Esophagus muscularis mucosa (tissue), 4 donors: ENCODE measurements at regions not wholly inside any gene's neighbourhood (a gene's known extent, or its start where the extent isn't known, plus 50 kb on each side); places are given as distances from the start of the nearest gene placed in this dataset.

ENCODE experiments used
- DNase-seq: peaks from one replicate; pipeline ENCODE4 v3.0.0-alpha.2; 2017; ENCODE audit errors: extremely low spot score
- H3K27ac ChIP-seq, 4 donors: fragments of 200-600 bp; sonication (generic); replicated peaks in 1 of 4; 1 replicate in 3 of 4; 2 replicates in 1 of 4; pipeline ENCODE4 v1.5.1; 2016 to 2019; ENCODE audit warnings: mild to moderate bottlenecking in 1 of 4
- H3K27me3 ChIP-seq, 4 donors: fragments of 200-600 bp; sonication (generic); one replicate each; pipeline versions ENCODE4 v1.5.1 to v1.6.0; 2016 to 2019
- H3K36me3 ChIP-seq, 4 donors: fragments of 200-600 bp; sonication (generic); one replicate each; pipeline ENCODE4 v1.5.1; 2016 to 2019
- H3K4me1 ChIP-seq, 4 donors: fragments of 200-600 bp; sonication (generic); one replicate each; pipeline ENCODE4 v1.5.1; 2016 to 2019
- H3K4me3 ChIP-seq, 4 donors: fragments of 200-600 bp; sonication (generic); 1 replicate in 2 of 4; 2 replicates in 2 of 4; pipeline ENCODE4 v1.5.1; 2016 to 2019; ENCODE audit warnings: mild to moderate bottlenecking in 4 of 4, moderate library complexity in 1 of 4
- H3K9me3 ChIP-seq, 4 donors: fragments of 200-600 bp; sonication (generic); 1 replicate in 3 of 4; 2 replicates in 1 of 4; pipeline ENCODE4 v1.5.1; 2016 to 2019
- EP300 ChIP-seq: sonication (generic); formaldehyde crosslinking; IDR thresholded peaks from one replicate; pipeline ENCODE4 v1.6.1; 2017; ENCODE audit warnings: antibody characterized with exemption
- POLR2A ChIP-seq: fragments of 450-650 bp; IDR thresholded peaks from one replicate; pipeline ENCODE4 v1.6.1; 2017; ENCODE audit warnings: antibody characterized with exemption, moderate library complexity, mild to moderate bottlenecking, low read depth
- POLR2AphosphoS5 ChIP-seq, 2 donors: sonication (generic); formaldehyde crosslinking; IDR thresholded peaks; one replicate each; pipeline ENCODE4 v1.6.1; 2017; ENCODE audit warnings: antibody characterized with exemption in 2 of 2
- WGBS: methylation state at CpG from one replicate; pipeline ENCODE4 v1.1.5; 2018; 5-methylcytosine and 5-hydroxymethylcytosine counted together
- intact Hi-C: fragments of 100-400 bp; cut with DNase I; formaldehyde crosslinking; loops from one replicate; pipeline ENCODE4 v1.15.1; 2023
- TF ChIP-seq, protein P1 (sequence below), 3 experiments: fragments of 200-600 bp in 2 of 3; fragments of 450-650 bp in 1 of 3; sonication (generic) in 2 of 3; IDR thresholded peaks; one replicate each; pipeline ENCODE4 v1.5.1; 2017 to 2019; ENCODE audit warnings: antibody characterized with exemption in 3 of 3, mild to moderate bottlenecking in 2 of 3, moderate library complexity in 1 of 3

DNA sequence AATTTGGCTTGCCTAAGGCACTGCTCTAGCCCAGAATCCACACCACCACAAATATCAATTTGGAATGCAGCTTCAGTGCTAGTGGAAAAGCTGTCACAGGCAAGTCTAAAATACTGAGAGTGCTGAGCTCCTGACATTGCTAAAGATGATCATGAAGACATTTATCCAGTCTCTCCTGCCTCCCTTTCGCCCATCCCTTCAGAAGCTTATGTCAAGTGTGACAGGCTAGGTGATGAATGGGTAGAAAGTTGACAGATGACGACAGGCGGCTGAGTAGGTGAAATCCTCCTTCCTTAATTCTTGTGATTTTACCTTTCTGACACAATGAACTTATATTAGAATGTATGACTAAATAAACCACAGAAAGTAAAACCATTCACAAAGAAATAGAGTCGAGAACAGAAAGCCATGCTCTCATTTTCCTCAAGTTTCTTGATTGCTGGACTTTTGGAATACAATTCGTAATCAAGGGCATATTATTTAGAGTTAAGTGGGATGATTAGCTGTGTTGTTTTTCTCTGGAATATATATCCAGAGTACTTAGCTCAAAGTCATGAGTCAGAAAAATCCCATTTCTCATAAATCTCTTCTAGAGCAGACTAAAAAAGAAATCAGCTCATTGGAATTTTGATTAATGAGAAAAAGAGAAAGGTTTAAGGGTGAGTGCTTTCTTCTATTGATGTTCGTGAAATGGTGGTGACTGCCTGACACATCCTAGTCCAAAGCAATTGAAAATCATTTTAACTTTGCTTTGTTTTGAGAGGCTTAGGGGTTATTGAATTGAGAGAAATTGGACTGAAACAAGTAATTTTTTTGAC lies 1228.2 kb upstream of the CITED2 start:
- no peak for DNase-seq
- no peak overlapping the region for H3K27ac ChIP-seq
- intact Hi-C loops: no loop called here
- no peaks in the 10 kb centered on the region for H3K4me1 ChIP-seq
- no peak for TF ChIP-seq POLR2A
- no peak for TF ChIP-seq POLR2AphosphoS5 (IDR thresholded peaks at IDR 0.05)
- TF ChIP-seq, protein P1, sequence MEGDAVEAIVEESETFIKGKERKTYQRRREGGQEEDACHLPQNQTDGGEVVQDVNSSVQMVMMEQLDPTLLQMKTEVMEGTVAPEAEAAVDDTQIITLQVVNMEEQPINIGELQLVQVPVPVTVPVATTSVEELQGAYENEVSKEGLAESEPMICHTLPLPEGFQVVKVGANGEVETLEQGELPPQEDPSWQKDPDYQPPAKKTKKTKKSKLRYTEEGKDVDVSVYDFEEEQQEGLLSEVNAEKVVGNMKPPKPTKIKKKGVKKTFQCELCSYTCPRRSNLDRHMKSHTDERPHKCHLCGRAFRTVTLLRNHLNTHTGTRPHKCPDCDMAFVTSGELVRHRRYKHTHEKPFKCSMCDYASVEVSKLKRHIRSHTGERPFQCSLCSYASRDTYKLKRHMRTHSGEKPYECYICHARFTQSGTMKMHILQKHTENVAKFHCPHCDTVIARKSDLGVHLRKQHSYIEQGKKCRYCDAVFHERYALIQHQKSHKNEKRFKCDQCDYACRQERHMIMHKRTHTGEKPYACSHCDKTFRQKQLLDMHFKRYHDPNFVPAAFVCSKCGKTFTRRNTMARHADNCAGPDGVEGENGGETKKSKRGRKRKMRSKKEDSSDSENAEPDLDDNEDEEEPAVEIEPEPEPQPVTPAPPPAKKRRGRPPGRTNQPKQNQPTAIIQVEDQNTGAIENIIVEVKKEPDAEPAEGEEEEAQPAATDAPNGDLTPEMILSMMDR (IDR thresholded peaks at IDR 0.05): no peak
- TF ChIP-seq EP300: no peak
- H3K9me3 ChIP-seq: no peaks in the 10 kb centered on the region
- H3K27me3 ChIP-seq: no peaks in the 10 kb centered on the region
- WGBS: 85% methylated on average over 6 of the region's 6 CpGs
- H3K4me3 ChIP-seq: no peak overlapping the region
- no peaks in the 10 kb centered on the region for H3K36me3 ChIP-seq

DNA sequence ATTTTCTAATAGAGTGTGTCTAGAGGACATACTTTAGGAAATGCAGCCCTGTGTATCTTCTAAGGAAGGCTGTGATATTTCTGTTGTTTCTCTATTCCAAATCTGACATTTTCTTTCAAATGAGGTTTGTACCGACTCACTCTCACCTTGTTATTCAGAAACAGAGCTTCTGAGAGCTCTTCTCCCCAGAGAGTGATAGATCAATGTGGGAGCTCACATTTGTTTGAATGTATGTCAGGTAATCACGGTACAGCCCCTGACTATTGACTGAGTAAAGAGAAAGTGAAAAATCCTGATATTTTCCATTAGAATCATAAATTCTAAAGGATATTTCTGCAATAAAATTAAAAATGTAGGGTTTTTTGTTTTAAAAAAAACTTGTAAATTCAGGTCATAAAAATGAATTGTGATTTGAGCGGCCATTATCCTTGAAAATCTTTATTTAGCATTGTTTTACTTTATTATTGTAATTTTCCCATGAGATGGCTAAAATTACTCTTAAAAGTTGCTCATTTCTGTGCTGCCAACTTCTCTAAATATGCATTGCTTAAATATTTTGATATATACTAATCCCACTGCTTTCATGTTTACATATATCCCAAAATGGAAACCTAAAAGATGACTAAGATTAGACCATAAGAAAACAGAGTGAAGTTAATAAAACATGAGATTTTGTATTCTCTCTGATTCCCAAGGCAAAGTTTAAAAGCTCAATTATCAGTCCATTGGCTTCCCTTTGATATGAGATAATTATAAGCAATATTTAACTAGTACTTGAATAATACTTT lies 1226.8 kb upstream of the CITED2 start:
- Histone ChIP-seq H3K36me3 (no peaks in the 10 kb centered on the region), H3K27me3 (no peaks in the 10 kb centered on the region), H3K4me3 (no peak overlapping the region), H3K4me1 (no peaks in the 10 kb centered on the region), H3K27ac (no peak overlapping the region), H3K9me3 (no peaks in the 10 kb centered on the region)
- 83% methylated on average over 3 of the region's 3 CpGs for WGBS
- TF ChIP-seq POLR2AphosphoS5 (IDR thresholded peaks at IDR 0.05) (no peak), EP300 (no peak), POLR2A (no peak)
- TF ChIP-seq, protein P1 (IDR thresholded peaks at IDR 0.05): no peak
- no peak for DNase-seq
- intact Hi-C loops: no loop called here

DNA sequence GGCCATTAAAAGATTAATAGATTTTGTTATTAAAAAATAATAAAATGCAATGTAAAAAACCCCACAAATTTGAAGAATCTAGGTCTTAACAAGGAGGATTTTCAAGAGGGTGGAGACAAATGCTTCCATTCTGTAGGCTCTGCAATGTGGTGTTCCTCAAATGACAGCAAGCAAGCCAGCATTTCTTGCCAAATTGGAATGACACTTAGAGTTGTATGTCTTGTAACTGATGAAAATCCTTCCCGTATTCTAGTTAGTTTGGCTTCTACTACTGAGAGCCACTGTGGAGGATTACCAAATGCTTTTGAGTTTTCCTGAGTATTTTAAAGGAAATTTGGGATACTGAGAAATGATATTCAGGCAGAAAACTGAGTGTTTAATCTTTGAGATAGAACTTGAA lies 1225.5 kb upstream of the CITED2 start:
- intact Hi-C loops: no loop called here
- Histone ChIP-seq H3K27ac (no peak overlapping the region), H3K4me3 (no peak overlapping the region), H3K4me1 (no peaks in the 10 kb centered on the region), H3K9me3 (no peaks in the 10 kb centered on the region), H3K36me3 (no peaks in the 10 kb centered on the region), H3K27me3 (no peaks in the 10 kb centered on the region)
- no peak for TF ChIP-seq POLR2A
- TF ChIP-seq, protein P1 (IDR thresholded peaks at IDR 0.05): no peak
- TF ChIP-seq POLR2AphosphoS5 (IDR thresholded peaks at IDR 0.05): no peak
- no peak for TF ChIP-seq EP300
- 50% methylated on average over 1 of the region's 1 CpG for WGBS
- DNase-seq: no peak

DNA sequence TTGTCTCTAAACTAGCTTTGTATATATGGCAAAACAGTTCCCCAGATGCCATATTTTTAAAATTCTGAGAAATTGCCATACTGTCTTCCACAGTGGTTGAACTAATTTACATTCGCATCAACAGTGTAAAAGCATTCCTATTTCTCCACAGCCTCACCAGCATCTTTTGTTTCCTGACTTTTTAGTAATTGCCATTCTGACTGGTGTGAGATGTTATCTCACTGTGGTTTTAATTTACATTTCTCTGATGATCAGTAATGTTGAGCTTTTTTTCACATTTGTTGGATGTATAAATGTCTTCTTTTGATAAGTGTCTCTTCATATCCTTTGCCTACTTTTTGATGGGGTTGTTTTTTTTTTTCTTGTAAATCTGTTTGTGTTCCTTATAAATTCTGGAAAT lies 1222.7 kb upstream of the CITED2 start:
- no peaks in the 10 kb centered on the region for H3K36me3 ChIP-seq
- DNase-seq: no peak
- no peaks in the 10 kb centered on the region for H3K4me1 ChIP-seq
- TF ChIP-seq POLR2A (no peak), EP300 (no peak), POLR2AphosphoS5 (IDR thresholded peaks at IDR 0.05) (no peak)
- TF ChIP-seq, protein P1 (IDR thresholded peaks at IDR 0.05): no peak
- H3K9me3 ChIP-seq: no peaks in the 10 kb centered on the region
- H3K4me3 ChIP-seq: no peak overlapping the region
- H3K27ac ChIP-seq: no peak overlapping the region
- no peaks in the 10 kb centered on the region for H3K27me3 ChIP-seq
- intact Hi-C loops: no loop called here
- WGBS: 93% methylated on average over 1 of the region's 1 CpG
